Activated CD8-positive, alpha-beta T cell treated with anti-CD3 and anti-CD28 coated beads for 36 hours (primary cell): ENCODE measurements at regions not wholly inside any gene's neighbourhood (a gene's known extent, or its start where the extent isn't known, plus 50 kb on each side); places are given as distances from the start of the nearest gene placed in this dataset.
"Not testable (repeated sequence)": the region's sequence is repeated elsewhere in the genome, so short reads cannot be mapped to it uniquely, and the experiment has no call there.

Experiments used
- ATAC-seq: fragments of 200-7000 bp; cut with Tn5 transposase; one replicate; pipeline ENCODE4 v1.10.0; 2021; ENCODE audit warnings: mild to moderate bottlenecking, moderate library complexity
- CTCF ChIA-PET: fragments of 350-600 bp; sonication (Branson Sonifier 250); formaldehyde crosslinking; loops from one replicate; lab custom pipeline; 2021; ENCODE audit warnings: antibody characterized with exemption; lab: Charles Lee
- POLR2A ChIA-PET: fragments of 350-600 bp; sonication (Branson Sonifier 250); formaldehyde crosslinking; loops from one replicate; lab custom pipeline; 2021; ENCODE audit warnings: antibody characterized with exemption; lab: Charles Lee
- DNase-seq: peaks from one replicate; pipeline ENCODE4 v3.0.0-alpha.2; 2020
- H3K27ac Mint-ChIP-seq: one replicate; pipeline ENCODE4 v1.8.0; 2021; ENCODE audit warnings: mild to moderate bottlenecking, mixed read lengths
- H3K27me3 Mint-ChIP-seq: one replicate; pipeline ENCODE4 v1.8.0; 2021; ENCODE audit warnings: mixed read lengths
- H3K36me3 Mint-ChIP-seq: one replicate; pipeline ENCODE4 v1.8.0; 2021; ENCODE audit warnings: low read depth, mixed read lengths
- H3K4me1 Mint-ChIP-seq: one replicate; pipeline ENCODE4 v1.8.0; 2021; ENCODE audit warnings: low read depth, mixed read lengths
- H3K4me3 Mint-ChIP-seq: one replicate; pipeline ENCODE4 v1.8.0; 2021; ENCODE audit warnings: mild to moderate bottlenecking, moderate library complexity, mixed read lengths
- H3K9me3 Mint-ChIP-seq: one replicate; pipeline ENCODE4 v1.8.0; 2021; ENCODE audit warnings: mixed read lengths
- intact Hi-C: fragments of 100-400 bp; cut with micrococcal nuclease; formaldehyde crosslinking; loops from one replicate; pipeline ENCODE4 v1.10.0; 2022
- TF ChIP-seq, protein P1 (sequence below): fragments of 200-600 bp; IDR thresholded peaks from one replicate; pipeline ENCODE4 v1.8.0; 2022; ENCODE audit warnings: antibody characterized with exemption, mild to moderate bottlenecking

DNA sequence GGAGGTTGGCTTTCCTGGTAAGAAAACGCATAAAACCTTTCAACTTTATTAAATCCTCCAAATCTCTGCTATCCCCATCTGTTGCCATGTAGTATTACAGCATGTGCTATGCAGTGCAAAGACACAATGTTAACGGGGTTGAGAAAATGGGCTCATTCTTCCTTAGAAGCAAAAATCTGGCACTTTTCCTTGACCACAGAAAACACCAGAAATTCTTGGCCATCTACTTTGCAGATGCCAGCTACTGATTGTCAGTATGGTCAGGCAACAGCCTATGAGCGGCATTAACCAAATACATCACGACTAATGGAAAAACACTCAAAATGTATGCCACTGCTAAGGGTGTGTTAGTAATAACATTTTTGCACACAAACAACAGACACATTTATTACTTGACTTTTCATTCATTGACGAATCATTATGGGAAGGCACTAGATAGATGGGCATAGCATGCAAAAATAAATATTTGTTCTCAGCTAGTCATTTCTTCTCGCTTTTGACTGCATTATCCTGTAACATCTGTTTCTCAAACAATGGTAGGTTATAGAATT is 65.2 kb upstream of the CRIM1 start:
- intact Hi-C loops = no loop called here
- DNase-seq = no peak
- ChIA-PET CTCF (interaction anchor here (1.4 kb wide), 1 partner anchor 13 kb away, joined by 3 read pairs; no protein-coding TSS in a partner anchor), POLR2A (no interaction called here)
- no peaks in the 10 kb centered on the region for H3K36me3 Mint-ChIP-seq
- ATAC-seq = no peak
- peaks cover 26% of the 10 kb centered on the region for H3K4me1 Mint-ChIP-seq
- H3K27me3 Mint-ChIP-seq = no peaks in the 10 kb centered on the region
- no peak overlapping the region for H3K27ac Mint-ChIP-seq
- H3K9me3 Mint-ChIP-seq = peaks cover 2% of the 10 kb centered on the region
- H3K4me3 Mint-ChIP-seq = no peak overlapping the region
- TF ChIP-seq, protein P1, sequence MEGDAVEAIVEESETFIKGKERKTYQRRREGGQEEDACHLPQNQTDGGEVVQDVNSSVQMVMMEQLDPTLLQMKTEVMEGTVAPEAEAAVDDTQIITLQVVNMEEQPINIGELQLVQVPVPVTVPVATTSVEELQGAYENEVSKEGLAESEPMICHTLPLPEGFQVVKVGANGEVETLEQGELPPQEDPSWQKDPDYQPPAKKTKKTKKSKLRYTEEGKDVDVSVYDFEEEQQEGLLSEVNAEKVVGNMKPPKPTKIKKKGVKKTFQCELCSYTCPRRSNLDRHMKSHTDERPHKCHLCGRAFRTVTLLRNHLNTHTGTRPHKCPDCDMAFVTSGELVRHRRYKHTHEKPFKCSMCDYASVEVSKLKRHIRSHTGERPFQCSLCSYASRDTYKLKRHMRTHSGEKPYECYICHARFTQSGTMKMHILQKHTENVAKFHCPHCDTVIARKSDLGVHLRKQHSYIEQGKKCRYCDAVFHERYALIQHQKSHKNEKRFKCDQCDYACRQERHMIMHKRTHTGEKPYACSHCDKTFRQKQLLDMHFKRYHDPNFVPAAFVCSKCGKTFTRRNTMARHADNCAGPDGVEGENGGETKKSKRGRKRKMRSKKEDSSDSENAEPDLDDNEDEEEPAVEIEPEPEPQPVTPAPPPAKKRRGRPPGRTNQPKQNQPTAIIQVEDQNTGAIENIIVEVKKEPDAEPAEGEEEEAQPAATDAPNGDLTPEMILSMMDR = no peak

DNA sequence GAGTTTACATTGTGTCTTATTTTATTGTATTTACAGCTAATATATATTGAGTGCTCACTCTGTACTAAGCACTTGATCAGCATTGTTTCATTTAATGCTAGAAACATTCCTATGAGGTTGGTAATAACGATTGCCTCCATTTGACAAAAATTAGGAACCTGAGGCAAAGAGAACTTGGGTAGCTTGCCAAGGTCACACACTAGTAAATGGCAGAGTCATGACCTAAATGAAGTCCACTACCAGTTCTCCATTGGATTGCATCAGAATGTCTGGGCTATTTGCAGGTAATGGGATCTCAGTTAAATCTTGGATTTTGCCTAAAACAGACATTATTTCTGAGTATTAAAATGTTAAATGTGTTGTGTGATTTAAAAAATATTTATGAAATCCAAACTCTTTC is 65.8 kb upstream of the CRIM1 start:
- no peaks in the 10 kb centered on the region for H3K36me3 Mint-ChIP-seq
- POLR2A ChIA-PET = no interaction called here
- no peak for DNase-seq
- TF ChIP-seq, protein P1 = no peak
- ATAC-seq = no peak
- peaks cover 26% of the 10 kb centered on the region for H3K4me1 Mint-ChIP-seq
- peaks cover 2% of the 10 kb centered on the region for H3K9me3 Mint-ChIP-seq
- no peak overlapping the region for H3K27ac Mint-ChIP-seq
- H3K27me3 Mint-ChIP-seq = no peaks in the 10 kb centered on the region
- intact Hi-C loops = no loop called here
- no peak overlapping the region for H3K4me3 Mint-ChIP-seq
- CTCF ChIA-PET = interaction anchor here (1.4 kb wide), 1 partner anchor 13 kb away, joined by 3 read pairs; no protein-coding TSS in a partner anchor

DNA sequence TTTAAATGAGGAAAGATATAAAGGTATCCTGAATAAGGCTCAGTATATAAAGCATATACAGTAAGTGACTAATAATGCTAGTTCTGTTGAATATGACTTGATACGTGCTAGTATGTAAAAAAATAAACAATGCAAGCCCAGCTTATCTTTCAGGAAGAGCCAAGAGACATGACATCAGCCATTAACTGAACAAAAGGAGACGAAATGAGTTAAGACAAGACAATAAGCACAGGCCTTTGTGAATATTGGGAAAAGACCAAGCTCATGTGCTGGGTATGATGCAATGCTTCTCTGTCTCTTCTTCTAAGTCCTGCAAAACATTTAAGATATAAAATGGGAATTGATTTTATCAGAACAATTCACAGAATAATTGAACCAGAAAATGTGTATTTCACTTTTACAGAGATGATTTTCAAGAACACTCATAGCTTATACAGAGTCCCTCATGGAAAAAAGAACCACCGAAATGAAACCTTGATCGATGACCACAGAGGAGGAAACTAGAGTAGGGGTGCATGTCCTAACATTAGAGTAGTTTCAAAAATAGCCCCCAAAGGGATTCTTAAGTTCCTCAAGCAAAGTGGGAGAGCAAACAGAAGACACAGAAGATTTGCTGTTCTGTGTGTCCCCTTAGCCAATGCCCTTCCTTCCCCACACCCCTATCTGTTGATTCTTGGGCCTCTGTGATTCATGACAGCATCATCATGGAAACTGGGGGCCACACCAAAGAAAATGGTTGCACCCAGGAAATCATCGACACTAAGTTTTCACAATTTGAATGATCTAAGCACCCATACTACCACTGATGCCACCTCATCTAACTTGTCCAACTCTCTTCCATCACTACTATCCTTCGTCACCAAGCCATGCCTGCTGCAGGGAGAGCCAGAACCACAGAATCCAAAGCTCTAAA is 68.0 kb upstream of the CRIM1 start:
- ChIA-PET CTCF (interaction anchor here (0.9 to 1.3 kb wide), 2 partner anchors 18 to 136 kb away, joined by 3 read pairs; no protein-coding TSS in a partner anchor), POLR2A (no interaction called here)
- Mint-ChIP-seq H3K4me3 (no peak overlapping the region), H3K4me1 (peaks cover 19% of the 10 kb centered on the region), H3K36me3 (no peaks in the 10 kb centered on the region), H3K27ac (peak overlapping the region; percentile 80), H3K9me3 (peaks cover 6% of the 10 kb centered on the region), H3K27me3 (no peaks in the 10 kb centered on the region)
- DNase-seq = peak; percentile 66
- intact Hi-C loops = loop anchor here (2.0 kb wide), 1 partner anchor 45 kb away; no protein-coding TSS in a partner anchor
- TF ChIP-seq, protein P1 = no peak
- peak; percentile 84 for ATAC-seq

DNA sequence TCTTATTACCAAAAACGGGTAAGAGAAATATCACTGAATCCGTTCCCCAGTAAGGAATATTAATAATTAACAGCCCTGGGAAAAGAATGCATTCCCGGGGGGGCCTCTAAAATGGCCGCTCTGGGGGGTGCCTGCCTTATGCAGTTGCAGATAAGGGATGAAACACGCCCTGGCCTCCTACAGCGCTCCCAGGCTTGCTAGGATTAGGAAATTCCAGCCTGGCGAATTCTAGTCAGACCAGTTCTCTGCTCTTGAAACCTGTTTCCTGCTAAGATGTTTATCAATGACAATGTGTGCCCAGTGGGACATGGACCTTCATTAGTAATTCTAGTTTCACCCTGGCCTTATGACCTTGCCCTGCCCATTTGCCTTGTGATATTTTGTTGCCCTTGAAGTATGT is 76.1 kb upstream of the CRIM1 start:
- POLR2A ChIA-PET, H3K36me3 Mint-ChIP-seq, H3K4me3 Mint-ChIP-seq, intact Hi-C loops, CTCF ChIA-PET, H3K27me3 Mint-ChIP-seq, ATAC-seq, H3K4me1 Mint-ChIP-seq, DNase-seq, H3K27ac Mint-ChIP-seq: not testable (repeated sequence)
- H3K9me3 Mint-ChIP-seq = peaks cover 22% of the 10 kb centered on the region

DNA sequence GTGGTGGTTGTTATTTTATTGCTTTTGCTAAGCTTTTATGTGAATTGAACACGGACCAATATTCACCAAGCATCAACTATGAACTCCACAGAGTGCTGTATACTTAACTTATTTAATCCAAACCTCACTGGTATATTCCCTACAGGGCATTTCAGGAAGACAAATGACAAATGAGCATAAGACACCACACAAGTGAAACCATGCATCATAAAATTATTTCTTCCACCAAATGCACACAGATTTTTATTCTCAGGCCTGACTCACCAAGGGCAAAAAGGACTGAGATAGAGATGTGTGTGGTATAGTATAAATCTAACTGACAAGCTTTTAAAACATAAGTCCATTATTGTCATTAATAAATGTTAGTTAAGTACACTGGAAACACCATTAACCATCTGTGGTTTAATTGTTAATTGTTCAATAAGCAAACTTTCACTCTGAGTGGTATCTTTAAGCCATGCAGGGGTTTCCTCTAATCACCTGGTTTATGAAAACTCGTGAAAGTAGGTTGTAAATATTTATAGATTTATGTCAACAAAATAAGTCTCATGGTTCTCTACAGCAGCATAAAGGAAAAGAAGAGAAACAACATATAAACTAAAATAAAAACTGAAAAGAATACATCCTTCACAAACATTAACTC is 77.6 kb upstream of the CRIM1 start:
- Mint-ChIP-seq H3K4me3 (no peak overlapping the region), H3K9me3 (peaks cover 20% of the 10 kb centered on the region), H3K27me3 (no peaks in the 10 kb centered on the region), H3K27ac (no peak overlapping the region), H3K36me3 (no peaks in the 10 kb centered on the region), H3K4me1 (no peaks in the 10 kb centered on the region)
- DNase-seq = no peak
- intact Hi-C loops = no loop called here
- ChIA-PET POLR2A (no interaction called here), CTCF (no interaction called here)
- TF ChIP-seq, protein P1 = no peak
- ATAC-seq = peak; percentile 37
